ENCODE measurements at regions not wholly inside any gene's neighbourhood (a gene's known extent, or its start where the extent isn't known, plus 50 kb on each side); places are given as distances from the start of the nearest gene placed in this dataset.

DNA sequence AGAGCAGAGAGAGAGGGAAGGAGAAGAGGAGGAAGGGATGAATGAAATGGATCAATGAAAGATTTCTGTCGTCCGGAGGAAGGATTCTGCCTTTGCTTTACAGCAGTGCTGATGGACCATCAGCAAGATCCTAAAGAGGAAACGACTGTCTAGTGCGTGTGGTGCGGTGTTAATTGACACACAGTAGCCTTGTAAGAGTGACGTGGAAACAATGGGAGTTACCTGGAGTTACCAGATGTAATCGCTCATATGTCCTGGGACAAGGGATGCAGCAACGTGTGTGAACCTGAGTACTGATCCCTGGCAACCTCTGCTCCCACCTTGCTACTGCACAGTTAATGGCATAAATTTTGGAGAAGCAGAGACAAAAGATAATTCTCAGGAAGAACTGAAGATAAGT, 62.6 kb upstream of the TPRG1 start:
- no peak for DNase-seq (ENCODE audit: low read depth in 2 of 2)

DNA sequence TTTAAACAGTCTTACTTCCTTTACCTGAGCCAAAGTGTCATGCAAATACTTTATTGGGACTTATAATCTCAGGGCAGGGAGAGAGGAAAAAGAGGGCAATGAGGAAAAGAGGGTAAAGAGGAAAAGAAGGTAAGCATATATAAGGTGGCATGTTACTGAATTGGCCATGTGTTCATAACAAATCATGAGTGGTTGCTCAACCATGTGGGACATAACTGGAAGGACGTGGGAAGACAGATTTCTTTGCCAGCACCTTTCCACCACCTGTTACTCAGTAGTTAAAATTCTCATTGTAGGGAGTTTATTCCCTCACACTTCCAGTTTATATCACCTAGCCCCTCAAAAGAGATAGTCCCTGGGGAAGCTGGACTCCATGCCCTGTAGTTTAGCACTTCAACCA, 54.7 kb upstream of the TPRG1 start:
- DNase-seq (ENCODE audit: low read depth in 2 of 2): no peak

DNA sequence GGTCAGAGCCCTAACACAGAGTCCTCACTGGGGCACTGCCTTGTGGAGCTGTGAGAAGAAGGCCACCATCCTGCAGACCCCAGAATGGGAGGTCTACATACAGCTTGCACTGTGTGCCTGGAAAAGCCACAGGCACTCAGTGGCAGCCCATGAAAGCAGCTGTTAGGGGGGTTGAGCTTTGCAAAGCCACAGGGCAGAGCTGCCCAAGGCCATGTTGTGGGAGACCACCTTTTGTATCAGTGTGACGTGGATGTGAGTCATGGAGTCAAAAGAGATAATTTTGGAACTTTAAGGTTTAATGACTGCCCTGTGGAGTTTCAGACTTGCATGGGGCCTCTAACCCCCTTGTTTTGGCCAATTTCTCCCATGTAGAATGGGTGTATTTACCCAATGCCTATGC, 52.9 kb upstream of the TPRG1 start:
- no peak for DNase-seq (ENCODE audit: low read depth in 2 of 2)

DNA sequence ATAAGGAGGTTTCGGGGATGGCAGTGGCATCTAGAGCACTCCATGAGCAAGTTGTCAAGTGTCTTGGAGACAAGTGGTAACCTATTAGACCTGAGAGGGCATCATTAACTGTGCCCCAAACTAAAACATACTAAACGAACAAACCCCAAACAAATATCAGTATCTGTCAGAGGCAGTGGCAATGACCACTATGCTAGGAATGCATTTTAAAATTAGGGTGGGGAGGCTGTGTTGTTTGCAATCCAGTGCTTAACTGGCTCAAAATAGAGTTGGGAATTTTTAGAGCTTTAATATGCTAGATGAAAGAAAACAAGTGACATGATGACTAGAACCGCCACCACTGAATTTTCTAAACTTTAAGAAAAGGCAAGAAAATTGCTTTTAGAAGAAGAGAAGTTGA, 51.8 kb upstream of the TPRG1 start:
- no peak for DNase-seq (ENCODE audit: low read depth in 2 of 2)

DNA sequence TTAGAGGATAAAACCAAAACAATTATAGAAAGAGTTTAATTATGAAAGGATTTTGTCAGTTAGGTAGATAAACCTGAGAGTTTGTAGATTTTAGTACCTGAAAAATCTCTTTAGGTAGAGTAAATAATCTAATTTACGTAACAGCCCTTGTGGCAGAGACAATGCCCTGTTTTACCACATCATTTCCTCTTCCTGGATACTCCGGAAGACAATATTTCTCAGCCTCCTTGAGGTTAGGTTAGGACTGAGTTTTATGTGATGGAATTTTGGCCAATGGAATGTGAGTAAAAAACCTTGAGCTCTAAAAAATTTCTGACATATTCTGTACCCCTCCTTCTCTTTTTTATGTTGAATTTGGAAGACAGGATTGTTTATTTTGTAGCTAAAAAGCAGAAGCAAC, 50.7 kb upstream of the TPRG1 start:
- no peak for DNase-seq (ENCODE audit: low read depth in 2 of 2)
